ENCODE measurements at regions not wholly inside any gene's neighbourhood (a gene's known extent, or its start where the extent isn't known, plus 50 kb on each side); places are given as distances from the start of the nearest gene placed in this dataset.
"Not testable (repeated sequence)": the region's sequence is repeated elsewhere in the genome, so short reads cannot be mapped to it uniquely, and the experiment has no call there.

- not testable (repeated sequence) for TF ChIP-seq CTCF, POLR2A (IDR thresholded peaks at IDR 0.05)
These were observed 183.9 kb upstream of the IRF2BP2 start for GRCh38 chr1:234793924-234794323.
